OCI-LY7 (cell line): ENCODE measurements at regions not wholly inside any gene's neighbourhood (a gene's known extent, or its start where the extent isn't known, plus 50 kb on each side); places are given as distances from the start of the nearest gene placed in this dataset.

Experiments
- EZH2phosphoT487 ChIP-seq: fragments of 200-600 bp; sonication (generic); IDR thresholded peaks from 2 replicates; pipeline ENCODE4 v1.6.1; 2018; ENCODE audit warnings: low read depth, borderline replicate concordance, mild to moderate bottlenecking, mixed run types, antibody characterized with exemption, low read length, moderate library complexity, mixed read lengths
- TF ChIP-seq, protein P1 (sequence below): fragments of 200-600 bp; sonication (generic); conservative IDR thresholded peaks from 2 replicates; pipeline ENCODE4 v1.5.1; 2014; ENCODE audit warnings: mild to moderate bottlenecking, antibody characterized with exemption, low read length, moderate library complexity, mixed read lengths

GRCh38 chr4:134388351-134388750 is 186.8 kb upstream of the PABPC4L start:
- TF ChIP-seq, protein P1, sequence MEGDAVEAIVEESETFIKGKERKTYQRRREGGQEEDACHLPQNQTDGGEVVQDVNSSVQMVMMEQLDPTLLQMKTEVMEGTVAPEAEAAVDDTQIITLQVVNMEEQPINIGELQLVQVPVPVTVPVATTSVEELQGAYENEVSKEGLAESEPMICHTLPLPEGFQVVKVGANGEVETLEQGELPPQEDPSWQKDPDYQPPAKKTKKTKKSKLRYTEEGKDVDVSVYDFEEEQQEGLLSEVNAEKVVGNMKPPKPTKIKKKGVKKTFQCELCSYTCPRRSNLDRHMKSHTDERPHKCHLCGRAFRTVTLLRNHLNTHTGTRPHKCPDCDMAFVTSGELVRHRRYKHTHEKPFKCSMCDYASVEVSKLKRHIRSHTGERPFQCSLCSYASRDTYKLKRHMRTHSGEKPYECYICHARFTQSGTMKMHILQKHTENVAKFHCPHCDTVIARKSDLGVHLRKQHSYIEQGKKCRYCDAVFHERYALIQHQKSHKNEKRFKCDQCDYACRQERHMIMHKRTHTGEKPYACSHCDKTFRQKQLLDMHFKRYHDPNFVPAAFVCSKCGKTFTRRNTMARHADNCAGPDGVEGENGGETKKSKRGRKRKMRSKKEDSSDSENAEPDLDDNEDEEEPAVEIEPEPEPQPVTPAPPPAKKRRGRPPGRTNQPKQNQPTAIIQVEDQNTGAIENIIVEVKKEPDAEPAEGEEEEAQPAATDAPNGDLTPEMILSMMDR: no peak
- no peak for TF ChIP-seq EZH2phosphoT487
